HepG2 (cell line): ENCODE measurements at regions not wholly inside any gene's neighbourhood (a gene's known extent, or its start where the extent isn't known, plus 50 kb on each side); places are given as distances from the start of the nearest gene placed in this dataset.

Experiments used
- ATAC-seq: fragments of 200-7000 bp; cut with Tn5 transposase; 3 replicates; pipeline ENCODE4 v1.9.1; 2020; ENCODE audit warnings: mild to moderate bottlenecking, moderate library complexity
- BruUV-seq: library from RNA; stranded (reverse); fragments of 400-500 nt; replicated peaks from 2 replicates; lab custom pipeline; 2021; lab: Mats Ljungman, UMichigan
- CTCF ChIA-PET: fragments of 300-600 bp; formaldehyde crosslinking; extraction: SDS; loops from one replicate; lab custom pipeline; 2021; ENCODE audit warnings: low total read pairs, inconsistent platforms, low intra/inter-chr PET ratio; lab: Yijun Ruan, JAX
- POLR2A ChIA-PET: fragments of 350-600 bp; sonication (Branson Sonifier 250); formaldehyde crosslinking; loops from one replicate; lab custom pipeline; 2020; ENCODE audit warnings: antibody characterized with exemption, inconsistent platforms; lab: Yijun Ruan, JAX
- DNase-seq: peaks from one replicate; pipeline ENCODE4 v3.0.0-alpha.2; 2015; ENCODE audit warnings: low spot score
- FAIRE-seq: peaks from 3 replicates; lab custom pipeline; 2011; peaks lifted over from hg19 to GRCh38; lab: Jason Lieb, UNC
- H2AFZ ChIP-seq: one replicate; pipeline ENCODE4 v1.6.1; 2011; ENCODE audit warnings: low read length, inconsistent platforms
- H3K27ac ChIP-seq: fragments of 300-600 bp; 3 replicates; pipeline ENCODE4 v1.8.0; 2011; ENCODE audit warnings: mixed run types, mild to moderate bottlenecking, mixed read lengths, low read length, inconsistent platforms; ENCODE audit not compliant: insufficient read depth; ENCODE audit errors: extremely low read length
- H3K27me3 ChIP-seq, 2 experiments: fragments of 200-600 bp in 1 of 2; 2 replicates in 1 of 2; 3 replicates in 1 of 2; pipeline versions ENCODE4 v1.6.0 to v1.8.0; 2011; ENCODE audit warnings: low read length in 2 of 2, mild to moderate bottlenecking in 2 of 2, moderate library complexity in 2 of 2, inconsistent platforms in 1 of 2; ENCODE audit not compliant: insufficient read depth in 2 of 2, control insufficient read depth in 1 of 2
- H3K36me3 ChIP-seq, 2 experiments: fragments of 200-600 bp in 1 of 2; replicated peaks in 1 of 2; 2 replicates in 1 of 2; 3 replicates in 1 of 2; pipeline versions ENCODE4 v1.5.1 to v1.8.0; 2011; ENCODE audit warnings: low read length in 2 of 2, inconsistent platforms in 1 of 2; ENCODE audit not compliant: insufficient read depth in 2 of 2, control insufficient read depth in 1 of 2
- H3K4me1 ChIP-seq: 2 replicates; pipeline ENCODE4 v1.5.1; 2012; ENCODE audit warnings: low read length, inconsistent platforms; ENCODE audit not compliant: insufficient read depth
- H3K4me2 ChIP-seq: 2 replicates; pipeline ENCODE4 v1.6.0; 2011; ENCODE audit warnings: low read depth, low read length, inconsistent platforms
- H3K4me3 ChIP-seq, 3 experiments: fragments of 200-600 bp in 1 of 3; sonication (generic), shearing (Covaris generic) in 1 of 3; replicated peaks in 1 of 3; 2 replicates each; pipeline ENCODE4 v1.5.1; 2011 to 2016; ENCODE audit warnings: low read length in 3 of 3, inconsistent platforms in 2 of 3, low read depth in 2 of 3, mild to moderate bottlenecking in 2 of 3, control low read depth in 1 of 3, mixed read lengths in 1 of 3; ENCODE audit not compliant: insufficient read depth in 1 of 3
- H3K79me2 ChIP-seq: one replicate; pipeline ENCODE4 v1.6.1; 2011; ENCODE audit warnings: low read length, inconsistent platforms; ENCODE audit not compliant: insufficient read depth
- H3K9ac ChIP-seq: 2 replicates; pipeline ENCODE4 v1.6.0; 2011; ENCODE audit warnings: mild to moderate bottlenecking, low read depth, low read length, inconsistent platforms; ENCODE audit not compliant: insufficient read depth
- H3K9me3 ChIP-seq: 2 replicates; pipeline ENCODE4 v1.5.1; 2012; ENCODE audit warnings: mild to moderate bottlenecking, low read length
- H4K20me1 ChIP-seq: 2 replicates; pipeline ENCODE4 v1.6.0; 2011; ENCODE audit warnings: inconsistent platforms, mild to moderate bottlenecking, low read length, moderate library complexity; ENCODE audit not compliant: insufficient read depth
- ATF3 ChIP-seq: sonication (generic); formaldehyde crosslinking; IDR thresholded peaks from 2 replicates; pipeline ENCODE4 v1.4.0; 2020; ENCODE audit warnings: missing genetic modification reagents
- BCL6 ChIP-seq: IDR thresholded peaks from 2 replicates; pipeline ENCODE4 v1.6.1; 2016; ENCODE audit warnings: missing genetic modification reagents, missing compliant biosample characterization
- BHLHE40 ChIP-seq: IDR thresholded peaks from 2 replicates; pipeline ENCODE4 v1.6.1; 2011; ENCODE audit warnings: low read length, improper control_type of control experiment
- CAMTA2 ChIP-seq: sonication (generic); formaldehyde crosslinking; IDR thresholded peaks from 2 replicates; pipeline ENCODE4 v1.4.0; 2020; ENCODE audit warnings: mild to moderate bottlenecking, missing genetic modification reagents, borderline replicate concordance
- DZIP1 ChIP-seq: sonication (generic); formaldehyde crosslinking; IDR thresholded peaks from 2 replicates; pipeline ENCODE4 v1.5.0; 2020; ENCODE audit warnings: mild to moderate bottlenecking, missing genetic modification reagents
- GATAD2A ChIP-seq: IDR thresholded peaks from 2 replicates; pipeline ENCODE4 v1.6.1; 2016
- KMT2A ChIP-seq: sonication (generic); formaldehyde crosslinking; IDR thresholded peaks from 2 replicates; pipeline ENCODE4 v1.4.0; 2020; ENCODE audit warnings: missing genetic modification reagents
- MXI1 ChIP-seq: IDR thresholded peaks from 3 replicates; pipeline ENCODE4 v1.6.1; 2012; ENCODE audit warnings: low read depth, low read length, inconsistent platforms, borderline replicate concordance
- NR0B2 ChIP-seq: sonication (generic); formaldehyde crosslinking; IDR thresholded peaks from 2 replicates; pipeline ENCODE4 v1.4.0; 2020; ENCODE audit warnings: mild to moderate bottlenecking, missing genetic modification reagents
- REL ChIP-seq: sonication (generic); formaldehyde crosslinking; conservative IDR thresholded peaks from 2 replicates; pipeline ENCODE4 v1.8.0; 2022; ENCODE audit warnings: mild to moderate bottlenecking, missing genetic modification reagents, moderate library complexity
- SALL1 ChIP-seq: sonication (generic); formaldehyde crosslinking; IDR thresholded peaks from 2 replicates; pipeline ENCODE4 v1.8.0; 2022; ENCODE audit warnings: mild to moderate bottlenecking, missing genetic modification reagents
- SP140L ChIP-seq: sonication (generic); formaldehyde crosslinking; IDR thresholded peaks from 2 replicates; pipeline ENCODE4 v1.4.0; 2020; ENCODE audit warnings: missing genetic modification reagents, borderline replicate concordance
- THRA ChIP-seq: sonication (generic); formaldehyde crosslinking; IDR thresholded peaks from 2 replicates; pipeline ENCODE4 v1.4.0; 2020; ENCODE audit warnings: missing genetic modification reagents, borderline replicate concordance
- TMF1 ChIP-seq: sonication (generic); formaldehyde crosslinking; IDR thresholded peaks from 2 replicates; pipeline ENCODE4 v1.8.1; 2022; ENCODE audit warnings: low read depth, missing genetic modification reagents
- ZBTB1 ChIP-seq: sonication (generic); formaldehyde crosslinking; IDR thresholded peaks from 2 replicates; pipeline ENCODE4 v1.4.0; 2020; ENCODE audit warnings: missing genetic modification reagents, borderline replicate concordance
- ZFAT ChIP-seq: sonication (generic); formaldehyde crosslinking; conservative IDR thresholded peaks from 2 replicates; pipeline ENCODE4 v1.8.1; 2023; ENCODE audit warnings: missing genetic modification reagents, inconsistent platforms
- ZNF546 ChIP-seq: sonication (generic); formaldehyde crosslinking; conservative IDR thresholded peaks from 2 replicates; pipeline ENCODE4 v1.8.1; 2023; ENCODE audit warnings: mild to moderate bottlenecking, missing genetic modification reagents
- ZNF549 ChIP-seq: sonication (generic); formaldehyde crosslinking; IDR thresholded peaks from 2 replicates; pipeline ENCODE4 v1.5.0; 2020; ENCODE audit warnings: missing genetic modification reagents
- ZNF7 ChIP-seq: IDR thresholded peaks from 2 replicates; pipeline ENCODE4 v1.6.1; 2016; ENCODE audit warnings: missing biosample characterization, missing genetic modification reagents
- ZNF772 ChIP-seq: sonication (generic); formaldehyde crosslinking; IDR thresholded peaks from 2 replicates; pipeline ENCODE4 v1.5.0; 2020; ENCODE audit warnings: mild to moderate bottlenecking, missing genetic modification reagents
- WGBS: methylation state at CpG from one replicate; pipeline ENCODE4 v1.1.6; 2017; ENCODE audit warnings: low lambda C conversion rate; 5-methylcytosine and 5-hydroxymethylcytosine counted together
- in situ Hi-C: cut with HindIII; loops from 2 replicates; pipeline ENCODE4 v1.10.0; 2017; ENCODE audit warnings: low pct_unique_long_range_greater_than_20kb; ENCODE audit not compliant: extremely low pct_ligation_motif_present
- intact Hi-C: fragments of 100-400 bp; cut with micrococcal nuclease; formaldehyde crosslinking; loops from one replicate; pipeline ENCODE4 v1.10.0; 2022; ENCODE audit not compliant: unreplicated experiment

GRCh38 chr18:10168477-10168876, 254.7 kb downstream of the VAPA start:
- FAIRE-seq (no peak), ATAC-seq (no peak), DNase-seq (no peak)
- Histone ChIP-seq H3K79me2 (no peaks in the 10 kb centered on the region), H3K27me3 (peaks cover 0 to 11% of the 10 kb centered on the region in 2 experiments; a peak in 4 of 5 replicates), H3K4me3 (no peak overlapping the region), H3K27ac (no peak overlapping the region), H4K20me1 (no peaks in the 10 kb centered on the region), H3K9ac (no peak overlapping the region), H2AFZ (no peak overlapping the region), H3K9me3 (no peaks in the 10 kb centered on the region), H3K4me2 (no peak overlapping the region), H3K4me1 (no peaks in the 10 kb centered on the region), H3K36me3 (no peaks in the 10 kb centered on the region)
- 50% methylated on average over 7 of the region's 9 CpGs for WGBS
- BruUV-seq = no TSS peak
- in situ Hi-C loops = no loop called here
- no peak for TF ChIP-seq BCL6 (CRISPR knock-in tag)
- no peak for TF ChIP-seq ZNF546
- no peak for TF ChIP-seq DZIP1 (CRISPR knock-in tag)
- TF ChIP-seq BHLHE40 = no peak
- TF ChIP-seq ZFAT (CRISPR knock-in tag) = no peak
- TF ChIP-seq ZNF549 (CRISPR knock-in tag) = no peak
- TF ChIP-seq THRA (CRISPR knock-in tag) = no peak
- TF ChIP-seq GATAD2A (CRISPR knock-in tag) = no peak
- TF ChIP-seq ZNF772 (CRISPR knock-in tag) = no peak
- TF ChIP-seq KMT2A (CRISPR knock-in tag) = no peak
- TF ChIP-seq NR0B2 = no peak
- no peak for TF ChIP-seq ATF3
- TF ChIP-seq ZNF7 (CRISPR knock-in tag) = no peak
- no peak for TF ChIP-seq REL
- TF ChIP-seq MXI1 = no peak
- no peak for TF ChIP-seq ZBTB1
- no peak for TF ChIP-seq TMF1
- no peak for TF ChIP-seq SP140L (CRISPR knock-in tag)
- no peak for TF ChIP-seq SALL1
- no peak for TF ChIP-seq CAMTA2
- ChIA-PET CTCF (no interaction called here), POLR2A (no interaction called here)
- intact Hi-C loops = no loop called here
